HCT116 (cell line): ENCODE measurements at regions not wholly inside any gene's neighbourhood (a gene's known extent, or its start where the extent isn't known, plus 50 kb on each side); places are given as distances from the start of the nearest gene placed in this dataset.

Experiments
- ATAC-seq: fragments of 200-7000 bp; cut with Tn5 transposase; 2 replicates; pipeline ENCODE4 v1.9.1; 2020; ENCODE audit warnings: mild to moderate bottlenecking, moderate library complexity
- BruUV-seq: library from RNA; stranded (reverse); fragments of 400-500 nt; replicated peaks from 2 replicates; lab custom pipeline; 2021; lab: Mats Ljungman, UMichigan
- CTCF ChIA-PET: fragments of 300-600 bp; sonication (Branson Sonifier 250); formaldehyde crosslinking; loops from one replicate; lab custom pipeline; 2021; ENCODE audit warnings: antibody characterized with exemption; lab: Charles Lee
- POLR2A ChIA-PET: fragments of 300-600, 350-600 bp; sonication (Branson Sonifier 250); formaldehyde crosslinking; loops from one replicate; lab custom pipeline; 2021; ENCODE audit warnings: antibody characterized with exemption; lab: Charles Lee
- RAD21 ChIA-PET, 2 experiments: fragments of 300-600 bp; sonication (Branson Sonifier 250); formaldehyde crosslinking; loops; one replicate each; lab custom pipeline; 2023; ENCODE audit warnings: low total read pairs in 2 of 2; ENCODE audit not compliant: uncharacterized antibody in 2 of 2, unreplicated experiment in 2 of 2, low non-redundant PET in 1 of 2; lab: Charles Lee
- DNase-seq: peaks from one replicate; pipeline ENCODE4 v3.0.0-alpha.2; 2010; ENCODE audit warnings: low read depth, low spot score
- H2AFZ ChIP-seq: fragments of 200-600 bp; shearing (Covaris generic), sonication (generic); 2 replicates; pipeline ENCODE4 v1.6.1; 2017; ENCODE audit warnings: low read depth, mixed run types, mixed read lengths, antibody characterized with exemption, low read length; ENCODE audit not compliant: poor library complexity, severe bottlenecking
- H3K27ac ChIP-seq: 2 replicates; pipeline ENCODE4 v1.5.1; 2012; ENCODE audit warnings: low read depth, low read length
- H3K27me3 ChIP-seq: fragments of 200-600 bp; sonication (generic); 2 replicates; pipeline ENCODE4 v1.6.1; 2016; ENCODE audit warnings: mixed run types, low read length, mixed read lengths; ENCODE audit not compliant: insufficient read depth
- H3K36me3 ChIP-seq, 2 experiments: fragments of 200-500 bp in 1 of 2; fragments of 200-600 bp in 1 of 2; sonication (Bioruptor generic) in 1 of 2; sonication (generic) in 1 of 2; 2 replicates each; pipeline versions ENCODE4 v1.5.1 to v1.6.1; 2014 to 2016; ENCODE audit warnings: low read length in 2 of 2, inconsistent platforms in 1 of 2, mixed read lengths in 1 of 2, mixed run types in 1 of 2; ENCODE audit not compliant: insufficient read depth in 2 of 2, control insufficient read depth in 1 of 2
- H3K4me1 ChIP-seq, 2 experiments: fragments of 200-600 bp in 1 of 2; sonication (generic) in 1 of 2; 2 replicates each; pipeline versions ENCODE4 v1.5.1 to v1.6.1; 2012 to 2017; ENCODE audit warnings: low read length in 2 of 2, inconsistent platforms in 1 of 2, mild to moderate bottlenecking in 1 of 2, mixed read lengths in 1 of 2, mixed run types in 1 of 2, moderate library complexity in 1 of 2; ENCODE audit not compliant: insufficient read depth in 2 of 2, control insufficient read depth in 1 of 2
- H3K4me2 ChIP-seq: fragments of 200-600 bp; sonication (generic); 2 replicates; pipeline ENCODE4 v1.6.1; 2017; ENCODE audit warnings: mixed run types, low read length, mixed read lengths
- H3K4me3 ChIP-seq, 2 experiments: fragments of 200-600 bp in 1 of 2; sonication (generic) in 1 of 2; replicated peaks in 1 of 2; 2 replicates each; pipeline ENCODE4 v1.5.1; 2011 to 2016; ENCODE audit warnings: low read length in 2 of 2, control low read depth in 1 of 2, low read depth in 1 of 2, mild to moderate bottlenecking in 1 of 2, mixed read lengths in 1 of 2, mixed run types in 1 of 2
- H3K79me2 ChIP-seq: fragments of 200-600 bp; sonication (generic); 2 replicates; pipeline ENCODE4 v1.6.1; 2017; ENCODE audit warnings: mild to moderate bottlenecking, mixed run types, low read length, moderate library complexity, mixed read lengths; ENCODE audit not compliant: insufficient read depth
- H3K9ac ChIP-seq: fragments of 200-600 bp; sonication (generic); 2 replicates; pipeline ENCODE4 v1.6.1; 2016; ENCODE audit warnings: low read length, mixed read lengths
- H3K9me2 ChIP-seq: fragments of 200-600 bp; sonication (generic), shearing (Covaris generic); 2 replicates; pipeline ENCODE4 v1.6.1; 2017; ENCODE audit warnings: mixed run types, mild to moderate bottlenecking, moderate library complexity; ENCODE audit not compliant: insufficient read depth
- H3K9me3 ChIP-seq, 2 experiments: fragments of 200-500 bp in 1 of 2; fragments of 200-600 bp in 1 of 2; sonication (Bioruptor generic) in 1 of 2; sonication (generic) in 1 of 2; 2 replicates each; pipeline ENCODE4 v1.6.1; 2014 to 2017; ENCODE audit warnings: low read length in 2 of 2, mixed read lengths in 2 of 2, inconsistent platforms in 1 of 2, low read depth in 1 of 2, mild to moderate bottlenecking in 1 of 2, mixed run types in 1 of 2, moderate library complexity in 1 of 2; ENCODE audit not compliant: control insufficient read depth in 1 of 2, insufficient read depth in 1 of 2
- H4K20me1 ChIP-seq: fragments of 200-600 bp; sonication (generic), shearing (Covaris generic); 2 replicates; pipeline ENCODE4 v1.6.1; 2017; ENCODE audit warnings: mixed run types, mild to moderate bottlenecking, moderate library complexity; ENCODE audit not compliant: insufficient read depth
- ATF3 ChIP-seq: IDR thresholded peaks from 2 replicates; pipeline ENCODE4 v1.6.1; 2012
- CTCF ChIP-seq, 3 experiments: fragments of 200-600 bp in 1 of 3; sonication (generic) in 1 of 3; IDR thresholded peaks in 2 of 3; conservative IDR thresholded peaks in 1 of 3; 2 replicates each; pipeline ENCODE4 v1.5.1; 2012 to 2017; ENCODE audit warnings: low read depth in 2 of 3, low read length in 2 of 3, antibody characterized with exemption in 1 of 3, borderline replicate concordance in 1 of 3, control low read depth in 1 of 3, mild to moderate bottlenecking in 1 of 3, mixed read lengths in 1 of 3, mixed run types in 1 of 3, moderate library complexity in 1 of 3; ENCODE audit not compliant: insufficient read depth in 1 of 3
- EGR1 ChIP-seq: IDR thresholded peaks from 2 replicates; pipeline ENCODE4 v1.6.1; 2012; ENCODE audit warnings: low read depth
- ELF1 ChIP-seq: IDR thresholded peaks from 2 replicates; pipeline ENCODE4 v1.6.1; 2012; ENCODE audit warnings: low read depth, borderline replicate concordance
- FOSL1 ChIP-seq: IDR thresholded peaks from 2 replicates; pipeline ENCODE4 v1.6.1; 2012; ENCODE audit warnings: low read depth
- POLR2A ChIP-seq: IDR thresholded peaks from 2 replicates; pipeline ENCODE4 v1.7.0; 2011; ENCODE audit warnings: borderline replicate concordance; ENCODE audit not compliant: insufficient read depth, insufficient read length; ENCODE audit errors: extremely low read depth
- TCF7L2 ChIP-seq: IDR thresholded peaks from 2 replicates; pipeline ENCODE4 v1.7.0; 2011; ENCODE audit warnings: borderline replicate concordance, inconsistent platforms; ENCODE audit not compliant: insufficient read depth, insufficient read length; ENCODE audit errors: extremely low read depth
- YY1 ChIP-seq: IDR thresholded peaks from 2 replicates; pipeline ENCODE4 v1.6.1; 2011; ENCODE audit warnings: low read length, low read depth, moderate library complexity, mild to moderate bottlenecking; ENCODE audit not compliant: insufficient replicate concordance; ENCODE audit errors: extremely low read depth
- ZFX ChIP-seq: fragments of 450-650 bp; IDR thresholded peaks from 2 replicates; pipeline ENCODE4 v1.6.1; 2017
- ZNF274 ChIP-seq: fragments of 200-500 bp; sonication (Bioruptor generic); IDR thresholded peaks from 2 replicates; pipeline ENCODE4 v1.6.1; 2014; ENCODE audit warnings: mild to moderate bottlenecking, low read depth, low read length, inconsistent platforms
- intact Hi-C: fragments of 100-400 bp; cut with micrococcal nuclease; formaldehyde crosslinking; loops from 2 replicates; pipeline ENCODE4 v1.10.0; 2022
- TF ChIP-seq, protein P1 (sequence below): IDR thresholded peaks from 2 replicates; pipeline ENCODE4 v1.6.1; 2011; ENCODE audit warnings: mild to moderate bottlenecking, low read length, moderate library complexity; ENCODE audit not compliant: insufficient replicate concordance; ENCODE audit errors: extremely low read depth
- TF ChIP-seq, protein P2 (sequence below): IDR thresholded peaks from 2 replicates; pipeline ENCODE4 v1.6.1; 2012; ENCODE audit warnings: low read depth

DNA sequence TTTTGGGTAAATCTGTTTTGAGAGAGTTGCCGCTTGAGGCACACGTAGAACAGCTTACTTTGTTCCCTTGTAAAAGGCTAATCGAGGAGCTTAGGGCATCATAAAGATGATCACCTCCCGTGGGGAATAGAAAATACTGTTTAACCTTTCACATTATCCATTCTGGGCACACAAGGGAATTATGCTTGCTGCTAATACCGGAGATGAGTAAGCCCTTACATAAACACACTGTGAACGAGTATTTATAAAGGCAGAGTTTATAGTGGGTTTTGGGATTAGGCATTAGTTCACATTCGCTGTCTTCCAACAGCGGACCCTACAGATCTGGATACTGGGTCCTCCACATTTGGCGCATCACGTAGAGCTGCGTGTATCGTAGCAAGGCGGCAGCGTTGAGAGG, 51.2 kb upstream of the CNTNAP4 start:
- intact Hi-C loops, result no loop called here
- POLR2A ChIA-PET, result no interaction called here
- Histone ChIP-seq H3K9me3 (peaks cover 5 to 6% of the 10 kb centered on the region in 2 experiments; a peak in 1 of 4 replicates), H2AFZ (no peak overlapping the region)
- DNase-seq, result no peak
- CTCF ChIA-PET, result no interaction called here
- TF ChIP-seq YY1, result no peak
- no peak for TF ChIP-seq EGR1
- TF ChIP-seq ZFX, result no peak
- no peak for TF ChIP-seq ATF3
- TF ChIP-seq, protein P1, sequence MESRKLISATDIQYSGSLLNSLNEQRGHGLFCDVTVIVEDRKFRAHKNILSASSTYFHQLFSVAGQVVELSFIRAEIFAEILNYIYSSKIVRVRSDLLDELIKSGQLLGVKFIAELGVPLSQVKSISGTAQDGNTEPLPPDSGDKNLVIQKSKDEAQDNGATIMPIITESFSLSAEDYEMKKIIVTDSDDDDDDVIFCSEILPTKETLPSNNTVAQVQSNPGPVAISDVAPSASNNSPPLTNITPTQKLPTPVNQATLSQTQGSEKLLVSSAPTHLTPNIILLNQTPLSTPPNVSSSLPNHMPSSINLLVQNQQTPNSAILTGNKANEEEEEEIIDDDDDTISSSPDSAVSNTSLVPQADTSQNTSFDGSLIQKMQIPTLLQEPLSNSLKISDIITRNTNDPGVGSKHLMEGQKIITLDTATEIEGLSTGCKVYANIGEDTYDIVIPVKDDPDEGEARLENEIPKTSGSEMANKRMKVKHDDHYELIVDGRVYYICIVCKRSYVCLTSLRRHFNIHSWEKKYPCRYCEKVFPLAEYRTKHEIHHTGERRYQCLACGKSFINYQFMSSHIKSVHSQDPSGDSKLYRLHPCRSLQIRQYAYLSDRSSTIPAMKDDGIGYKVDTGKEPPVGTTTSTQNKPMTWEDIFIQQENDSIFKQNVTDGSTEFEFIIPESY, result no peak
- no peak for TF ChIP-seq FOSL1
- TF ChIP-seq POLR2A, result no peak
- no peak for TF ChIP-seq ZNF274
- TF ChIP-seq, protein P2, sequence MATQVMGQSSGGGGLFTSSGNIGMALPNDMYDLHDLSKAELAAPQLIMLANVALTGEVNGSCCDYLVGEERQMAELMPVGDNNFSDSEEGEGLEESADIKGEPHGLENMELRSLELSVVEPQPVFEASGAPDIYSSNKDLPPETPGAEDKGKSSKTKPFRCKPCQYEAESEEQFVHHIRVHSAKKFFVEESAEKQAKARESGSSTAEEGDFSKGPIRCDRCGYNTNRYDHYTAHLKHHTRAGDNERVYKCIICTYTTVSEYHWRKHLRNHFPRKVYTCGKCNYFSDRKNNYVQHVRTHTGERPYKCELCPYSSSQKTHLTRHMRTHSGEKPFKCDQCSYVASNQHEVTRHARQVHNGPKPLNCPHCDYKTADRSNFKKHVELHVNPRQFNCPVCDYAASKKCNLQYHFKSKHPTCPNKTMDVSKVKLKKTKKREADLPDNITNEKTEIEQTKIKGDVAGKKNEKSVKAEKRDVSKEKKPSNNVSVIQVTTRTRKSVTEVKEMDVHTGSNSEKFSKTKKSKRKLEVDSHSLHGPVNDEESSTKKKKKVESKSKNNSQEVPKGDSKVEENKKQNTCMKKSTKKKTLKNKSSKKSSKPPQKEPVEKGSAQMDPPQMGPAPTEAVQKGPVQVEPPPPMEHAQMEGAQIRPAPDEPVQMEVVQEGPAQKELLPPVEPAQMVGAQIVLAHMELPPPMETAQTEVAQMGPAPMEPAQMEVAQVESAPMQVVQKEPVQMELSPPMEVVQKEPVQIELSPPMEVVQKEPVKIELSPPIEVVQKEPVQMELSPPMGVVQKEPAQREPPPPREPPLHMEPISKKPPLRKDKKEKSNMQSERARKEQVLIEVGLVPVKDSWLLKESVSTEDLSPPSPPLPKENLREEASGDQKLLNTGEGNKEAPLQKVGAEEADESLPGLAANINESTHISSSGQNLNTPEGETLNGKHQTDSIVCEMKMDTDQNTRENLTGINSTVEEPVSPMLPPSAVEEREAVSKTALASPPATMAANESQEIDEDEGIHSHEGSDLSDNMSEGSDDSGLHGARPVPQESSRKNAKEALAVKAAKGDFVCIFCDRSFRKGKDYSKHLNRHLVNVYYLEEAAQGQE, result no peak
- TF ChIP-seq CTCF (IDR thresholded peaks at IDR 0.05 in 2 of 3, conservative IDR thresholded peaks at IDR 0.05 in 1 of 3; ENCODE audit: borderline replicate concordance in 1 of 3, insufficient read depth in 1 of 3, low read depth in 2 of 3, low read length in 2 of 3), result no peak
- no peak for TF ChIP-seq TCF7L2
- TF ChIP-seq ELF1, result no peak
- TF ChIP-seq, all 23 proteins: peak for 0
- H3K4me1 ChIP-seq, result no peaks in the 10 kb centered on the region
- no peak overlapping the region for H3K4me3 ChIP-seq
- H3K27ac ChIP-seq, result no peak overlapping the region
- no peaks in the 10 kb centered on the region for H3K9me2 ChIP-seq
- no peak overlapping the region for H3K4me2 ChIP-seq
- no peak overlapping the region for H3K9ac ChIP-seq
- H3K36me3 ChIP-seq, result no peaks in the 10 kb centered on the region
- no peaks in the 10 kb centered on the region for H3K79me2 ChIP-seq
- H4K20me1 ChIP-seq, result no peaks in the 10 kb centered on the region
- RAD21 ChIA-PET, result no interaction called here
- ATAC-seq, result no peak
- no peaks in the 10 kb centered on the region for H3K27me3 ChIP-seq
- no TSS peak for BruUV-seq
